GM18511 (cell line): ENCODE measurements at regions not wholly inside any gene's neighbourhood (a gene's known extent, or its start where the extent isn't known, plus 50 kb on each side); places are given as distances from the start of the nearest gene placed in this dataset.

ENCODE experiments used
- ATAC-seq: cut with Tn5 transposase; IDR thresholded peaks from one replicate; pipeline ENCODE4 v1.9.1; 2021; ENCODE audit warnings: mild to moderate bottlenecking, moderate library complexity; ENCODE audit not compliant: unreplicated experiment

- no peak for ATAC-seq
Measured at GRCh38 chr6:76448109-76448508, 375.6 kb upstream of the IMPG1 start.

GRCh38 chr6:76441875-76442274 is 369.4 kb upstream of the IMPG1 start:
- ATAC-seq, result no peak

GRCh38 chr6:76439811-76440210 is 367.3 kb upstream of the IMPG1 start:
- no peak for ATAC-seq

- no peak for ATAC-seq
Measured at GRCh38 chr6:76438768-76439167, 366.3 kb upstream of the IMPG1 start.

DNA sequence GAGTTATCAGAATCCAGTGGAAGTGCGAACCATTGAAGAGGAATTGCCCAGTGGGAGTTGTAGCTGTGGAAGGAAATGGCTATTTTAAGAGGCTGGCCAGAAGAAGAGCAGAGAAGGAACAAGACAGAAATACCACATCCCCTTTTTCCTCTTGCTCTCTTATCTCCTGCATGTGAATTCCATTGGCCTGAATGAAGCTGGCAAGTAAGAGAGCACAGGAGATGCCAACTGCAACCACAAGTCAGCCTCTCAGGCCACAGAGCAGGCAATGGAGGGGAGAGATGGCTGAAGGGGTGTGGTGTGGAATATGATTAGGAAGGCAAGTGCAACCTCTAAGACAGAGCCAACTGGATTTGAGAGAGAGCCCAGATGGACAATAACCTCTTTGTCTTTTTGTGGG is 362.7 kb upstream of the IMPG1 start:
- ATAC-seq, result no peak

- no peak for ATAC-seq
Measured at GRCh38 chr6:76422511-76423213, 350.2 kb upstream of the IMPG1 start.

- ATAC-seq, result peak; percentile 64
Measured at GRCh38 chr6:76420094-76420493, 347.6 kb upstream of the IMPG1 start.

DNA sequence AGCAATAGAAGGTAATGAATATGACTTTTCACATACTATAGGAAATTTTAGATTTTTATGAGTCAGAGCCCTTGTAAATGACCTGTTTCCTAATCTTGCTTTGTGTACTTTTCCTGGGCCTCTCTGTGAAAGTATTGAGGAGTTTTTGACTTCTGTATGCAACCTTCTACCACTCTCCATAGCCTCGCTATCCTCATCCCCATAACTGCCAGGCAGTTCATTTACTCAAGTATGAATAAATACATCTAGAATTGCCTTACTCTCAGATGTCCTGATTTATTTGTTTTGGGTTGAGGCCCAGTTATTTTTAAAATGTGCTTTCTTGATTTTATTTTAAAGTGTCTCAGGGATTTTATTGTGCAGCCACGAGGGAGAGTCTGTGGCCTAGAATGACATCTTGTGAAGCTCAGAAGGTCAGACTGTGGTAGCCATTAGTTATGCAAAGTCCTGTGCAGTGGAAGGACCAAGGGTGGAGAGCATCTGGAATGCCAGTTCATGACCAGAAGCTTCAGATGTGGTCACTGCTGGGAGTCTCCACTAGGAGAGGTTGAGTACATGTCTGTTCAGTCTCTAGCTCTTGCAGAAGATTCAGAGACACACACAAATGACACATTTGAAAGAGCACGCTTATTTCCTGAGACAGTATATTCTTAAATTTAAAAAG is 346.2 kb upstream of the IMPG1 start:
- ATAC-seq, result no peak

DNA sequence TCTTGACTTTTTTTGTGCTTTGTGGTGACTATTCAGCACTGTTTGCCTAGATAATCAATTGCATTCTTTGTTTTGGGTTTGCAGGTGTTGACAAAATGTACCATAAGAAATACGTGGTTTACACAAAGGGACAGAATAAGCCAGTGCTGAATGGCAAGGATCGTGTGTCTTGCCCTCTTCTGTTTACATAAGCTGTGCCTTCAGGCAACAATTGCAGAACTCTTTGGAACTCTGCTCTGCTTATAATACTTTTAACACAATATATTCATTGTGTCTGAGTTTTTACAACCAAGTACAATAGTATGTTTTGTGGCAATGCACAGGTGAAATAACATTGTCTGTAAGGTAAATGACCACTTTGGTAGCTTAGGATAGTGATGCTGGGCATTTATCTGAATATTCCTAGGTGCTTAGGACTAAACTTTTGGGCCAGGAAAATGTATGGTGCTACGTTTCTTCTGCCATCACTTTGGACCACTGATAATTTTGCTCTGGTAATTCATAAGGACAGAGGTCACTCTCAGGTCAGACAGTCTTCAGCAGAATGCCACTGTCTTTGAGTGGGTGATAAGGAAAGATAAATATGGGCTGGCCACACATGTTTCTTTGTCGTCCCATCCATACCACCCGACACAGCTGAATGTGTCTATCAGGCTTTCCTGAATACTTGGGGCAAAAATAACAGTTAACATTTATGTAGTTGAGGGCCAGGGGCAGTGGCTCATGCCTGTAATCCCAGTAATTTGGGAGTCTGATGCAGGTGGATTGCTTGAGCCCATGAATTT is 344.6 kb upstream of the IMPG1 start:
- ATAC-seq, result no peak

DNA sequence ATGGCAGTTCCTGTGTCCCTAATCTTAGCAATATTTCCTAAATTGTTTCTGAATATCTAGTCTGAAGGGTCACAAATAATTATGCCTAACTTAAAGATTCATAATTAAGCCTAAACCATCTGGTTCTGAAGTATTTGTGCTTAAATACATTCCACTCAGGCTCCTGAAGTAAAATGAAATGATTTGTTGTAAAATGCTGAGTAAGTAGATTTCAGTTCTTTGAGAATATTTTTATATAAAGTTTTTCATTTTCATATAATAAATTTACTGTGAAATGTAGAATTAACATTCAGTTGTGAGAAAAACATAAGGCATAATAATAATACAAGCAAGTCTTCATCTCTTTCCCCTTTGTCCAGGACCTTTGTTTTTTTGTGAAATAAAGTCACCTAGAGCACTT is 330.6 kb upstream of the IMPG1 start:
- ATAC-seq, result no peak

- ATAC-seq, result no peak
Measured at GRCh38 chr6:76397966-76398365, 325.5 kb upstream of the IMPG1 start.

- no peak for ATAC-seq
Measured at GRCh38 chr6:76382201-76382600, 309.7 kb upstream of the IMPG1 start.

DNA sequence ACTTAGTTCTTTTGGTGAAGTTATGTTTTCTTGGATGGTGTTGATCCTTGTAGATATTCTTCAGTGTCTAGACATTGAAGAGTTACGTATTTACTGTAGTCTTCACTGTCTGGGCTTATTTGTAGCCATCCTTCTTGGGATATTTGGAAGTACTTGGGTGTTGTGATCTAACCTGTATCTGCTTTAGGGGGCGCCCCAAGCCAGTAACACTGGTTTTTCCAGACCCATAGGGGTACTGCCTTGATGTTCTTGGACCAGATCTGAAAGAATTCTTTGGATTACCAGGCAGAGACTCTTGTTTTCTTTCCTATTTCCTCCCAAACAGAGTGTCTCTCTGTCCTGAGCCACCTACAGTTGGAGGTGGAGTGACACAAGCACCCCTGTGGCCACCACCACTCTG is 309.1 kb upstream of the IMPG1 start:
- no peak for ATAC-seq

DNA sequence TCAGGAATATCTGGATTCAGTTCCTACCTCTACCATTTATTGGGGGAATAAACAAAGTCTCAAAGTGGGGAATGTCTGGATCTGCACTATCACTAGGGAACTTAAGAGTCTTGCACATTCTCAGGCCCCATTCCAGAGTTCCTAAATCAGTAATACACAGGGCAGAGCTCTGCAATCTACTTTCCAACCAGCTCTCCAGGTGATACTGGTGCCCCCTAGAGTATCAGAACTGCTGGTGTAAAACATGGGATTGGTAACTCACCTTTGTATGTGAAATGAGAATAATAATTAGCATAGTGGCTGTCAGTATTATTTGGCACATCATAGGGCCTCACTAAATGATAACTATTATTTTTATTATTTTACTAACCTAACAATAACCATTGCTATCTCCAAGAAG is 278.8 kb upstream of the IMPG1 start:
- no peak for ATAC-seq

GRCh38 chr6:76347539-76347938 is 275.1 kb upstream of the IMPG1 start:
- no peak for ATAC-seq

GRCh38 chr6:76342611-76343160 is 270.2 kb upstream of the IMPG1 start:
- no peak for ATAC-seq

DNA sequence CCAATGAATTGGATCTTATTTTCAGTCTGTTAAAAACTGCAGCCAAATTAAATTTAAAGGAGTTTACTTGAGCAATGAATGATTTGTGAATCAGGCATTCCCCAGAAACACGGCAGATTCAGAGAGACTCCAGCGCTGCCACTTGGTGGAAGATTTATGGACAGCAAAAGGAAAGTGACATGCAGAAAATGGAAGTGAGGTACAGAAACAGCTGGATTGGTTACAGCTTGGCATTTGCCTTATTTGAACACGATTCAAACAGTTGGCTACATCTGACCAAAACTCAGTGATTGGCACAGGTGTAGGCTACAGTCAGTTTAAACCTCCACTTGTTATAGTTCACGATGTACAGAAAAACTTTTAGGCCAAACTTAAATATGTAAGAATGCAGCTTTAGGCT is 257.6 kb upstream of the IMPG1 start:
- no peak for ATAC-seq

GRCh38 chr6:76326871-76327270 is 254.4 kb upstream of the IMPG1 start:
- no peak for ATAC-seq
